GM12878 (cell line): ENCODE measurements at regions not wholly inside any gene's neighbourhood (a gene's known extent, or its start where the extent isn't known, plus 50 kb on each side); places are given as distances from the start of the nearest gene placed in this dataset.
"Not testable (repeated sequence)": the region's sequence is repeated elsewhere in the genome, so short reads cannot be mapped to it uniquely, and the experiment has no call there.

Experiments
- ATAC-seq: fragments of 200-7000 bp; cut with Tn5 transposase; 3 replicates; pipeline ENCODE4 v1.9.1; 2020; ENCODE audit warnings: mild to moderate bottlenecking, moderate library complexity
- BruUV-seq: library from RNA; stranded (reverse); fragments of 400-500 nt; replicated peaks from 2 replicates; lab custom pipeline; 2021; lab: Mats Ljungman, UMichigan
- CTCF ChIA-PET: fragments of 300-600 bp; sonication (Branson Sonifier 250); formaldehyde crosslinking; extraction: SDS; loops from one replicate; lab custom pipeline; 2021; ENCODE audit warnings: inconsistent platforms; lab: Yijun Ruan, JAX
- POLR2A ChIA-PET: fragments of 350-600 bp; formaldehyde crosslinking; extraction: SDS; loops from one replicate; lab custom pipeline; 2021; ENCODE audit warnings: inconsistent platforms; lab: Charles Lee
- RAD21 ChIA-PET: fragments of 300-600 bp; sonication (Branson Sonifier 250); formaldehyde crosslinking; loops from one replicate; lab custom pipeline; 2023; ENCODE audit warnings: antibody characterized with exemption; ENCODE audit not compliant: unreplicated experiment; lab: Charles Lee
- SMC1A ChIA-PET: fragments of 300-600 bp; sonication (Branson Sonifier 250); formaldehyde crosslinking; loops from one replicate; lab custom pipeline; 2023; ENCODE audit not compliant: unreplicated experiment, uncharacterized antibody; lab: Charles Lee
- DNase-seq: peaks from one replicate; pipeline ENCODE4 v3.0.0-alpha.2; 2011; ENCODE audit warnings: low read depth, low spot score
- FAIRE-seq: peaks from 3 replicates; lab custom pipeline; 2011; peaks lifted over from hg19 to GRCh38; lab: Jason Lieb, UNC
- H2AFZ ChIP-seq: 2 replicates; pipeline ENCODE4 v1.6.0; 2011; ENCODE audit warnings: low read depth, low read length, control low read depth; ENCODE audit not compliant: control insufficient read depth
- H3K27ac ChIP-seq: 2 replicates; pipeline ENCODE4 v1.5.1; 2011; ENCODE audit warnings: control low read depth; ENCODE audit not compliant: control insufficient read depth, insufficient read depth
- H3K27me3 ChIP-seq, 2 experiments: replicated peaks in 1 of 2; 2 replicates each; pipeline versions ENCODE4 v1.6.0 to v1.6.1; 2011; ENCODE audit warnings: low read length in 1 of 2; ENCODE audit not compliant: control insufficient read depth in 2 of 2, insufficient read depth in 2 of 2
- H3K36me3 ChIP-seq, 2 experiments: 2 replicates each; pipeline ENCODE4 v1.5.1; 2011; ENCODE audit warnings: low read length in 1 of 2; ENCODE audit not compliant: control insufficient read depth in 2 of 2, insufficient read depth in 2 of 2
- H3K4me1 ChIP-seq: 2 replicates; pipeline ENCODE4 v1.6.1; 2011; ENCODE audit warnings: mild to moderate bottlenecking, low read length, moderate library complexity, mixed read lengths; ENCODE audit not compliant: control insufficient read depth, insufficient read depth
- H3K4me2 ChIP-seq: 2 replicates; pipeline ENCODE4 v1.6.0; 2011; ENCODE audit warnings: control low read depth; ENCODE audit not compliant: control insufficient read depth, insufficient read depth
- H3K4me3 ChIP-seq: fragments of 200-600 bp; sonication (generic); 2 replicates; pipeline ENCODE4 v1.5.1; 2016
- H3K79me2 ChIP-seq: 2 replicates; pipeline ENCODE4 v1.6.0; 2011; ENCODE audit warnings: low read length; ENCODE audit not compliant: control insufficient read depth, insufficient read depth
- H3K9ac ChIP-seq: 2 replicates; pipeline ENCODE4 v1.8.0; 2011; ENCODE audit warnings: low read length, control low read depth, mixed read lengths; ENCODE audit not compliant: control insufficient read depth, insufficient read depth
- H3K9me3 ChIP-seq: replicated peaks from 3 replicates; pipeline ENCODE4 v1.5.1; 2011; ENCODE audit warnings: mild to moderate bottlenecking, low read length; ENCODE audit not compliant: control insufficient read depth, insufficient read depth
- H4K20me1 ChIP-seq: 2 replicates; pipeline ENCODE4 v1.6.0; 2011; ENCODE audit not compliant: control insufficient read depth, insufficient read depth
- MXI1 ChIP-seq: fragments of 150-350 bp; IDR thresholded peaks from 2 replicates; pipeline ENCODE4 v1.6.1; 2011; ENCODE audit warnings: low read depth, mild to moderate bottlenecking, inconsistent platforms, low read length, improper control_type of control experiment
- POLR2AphosphoS5 ChIP-seq: IDR thresholded peaks from 2 replicates; pipeline ENCODE4 v1.6.1; 2011; ENCODE audit warnings: mild to moderate bottlenecking, low read length, inconsistent platforms
- ZNF687 ChIP-seq: fragments of 450-650 bp; IDR thresholded peaks from 2 replicates; pipeline ENCODE4 v1.6.1; 2017; ENCODE audit warnings: mild to moderate bottlenecking, moderate library complexity
- WGBS: methylation state at CpG from one replicate; pipeline ENCODE4 v1.1.6; 2016; ENCODE audit warnings: low lambda C conversion rate; ENCODE audit not compliant: insufficient replicate concordance, insufficient coverage; ENCODE audit errors: missing lambda C conversion rate; 5-methylcytosine and 5-hydroxymethylcytosine counted together
- in situ Hi-C: fragments of 300-500 bp; cut with MboI; formaldehyde crosslinking; loops from 9 replicates; pipeline ENCODE4 v1.14.3; 2018; ENCODE audit warnings: mixed read lengths
- intact Hi-C: fragments of 100-400 bp; cut with micrococcal nuclease; formaldehyde crosslinking; loops from one replicate; pipeline ENCODE4 v1.14.2; 2022; ENCODE audit not compliant: unreplicated experiment
- TF ChIP-seq, protein P1 (sequence below): fragments of 150-350 bp; IDR thresholded peaks from 2 replicates; pipeline ENCODE4 v1.6.1; 2014; ENCODE audit warnings: mild to moderate bottlenecking, low read depth, low read length

GRCh38 chr2:234352270-234352669, 144.6 kb downstream of the ARL4C start (continued):
- no peak for TF ChIP-seq ZNF687
- TF ChIP-seq POLR2AphosphoS5, result no peak
- no peak for TF ChIP-seq MXI1
- TF ChIP-seq, protein P1, sequence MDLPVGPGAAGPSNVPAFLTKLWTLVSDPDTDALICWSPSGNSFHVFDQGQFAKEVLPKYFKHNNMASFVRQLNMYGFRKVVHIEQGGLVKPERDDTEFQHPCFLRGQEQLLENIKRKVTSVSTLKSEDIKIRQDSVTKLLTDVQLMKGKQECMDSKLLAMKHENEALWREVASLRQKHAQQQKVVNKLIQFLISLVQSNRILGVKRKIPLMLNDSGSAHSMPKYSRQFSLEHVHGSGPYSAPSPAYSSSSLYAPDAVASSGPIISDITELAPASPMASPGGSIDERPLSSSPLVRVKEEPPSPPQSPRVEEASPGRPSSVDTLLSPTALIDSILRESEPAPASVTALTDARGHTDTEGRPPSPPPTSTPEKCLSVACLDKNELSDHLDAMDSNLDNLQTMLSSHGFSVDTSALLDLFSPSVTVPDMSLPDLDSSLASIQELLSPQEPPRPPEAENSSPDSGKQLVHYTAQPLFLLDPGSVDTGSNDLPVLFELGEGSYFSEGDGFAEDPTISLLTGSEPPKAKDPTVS, result no peak
- TF ChIP-seq, all 136 proteins: peak for 0

DNA sequence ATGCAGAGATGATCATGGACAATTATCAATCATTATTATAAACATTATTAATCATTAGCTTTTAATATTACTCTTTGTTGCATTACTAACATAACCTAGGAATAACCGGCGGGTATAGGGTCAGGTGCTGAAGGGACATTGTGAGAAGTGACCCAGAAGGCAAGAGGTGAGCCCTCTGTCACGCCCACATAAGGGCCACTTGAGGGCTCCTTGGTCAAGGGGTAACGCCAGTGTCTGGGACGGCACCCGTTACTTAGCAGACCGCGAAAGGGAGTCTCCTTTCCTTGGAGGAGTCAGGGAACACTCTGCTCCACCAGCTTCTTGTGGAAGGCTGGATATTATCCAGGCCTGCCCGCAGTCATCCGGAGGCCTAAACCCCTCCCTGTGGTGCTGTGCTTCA, 145.0 kb downstream of the ARL4C start:
- ATAC-seq, result not testable (repeated sequence)

More for the DNA sequence above, 145.0 kb downstream of the ARL4C start:
- H3K4me1 ChIP-seq, H3K27me3 ChIP-seq, POLR2A ChIA-PET, FAIRE-seq, H3K9me3 ChIP-seq, BruUV-seq, in situ Hi-C loops, H2AFZ ChIP-seq, H4K20me1 ChIP-seq, H3K4me2 ChIP-seq, H3K36me3 ChIP-seq, H3K27ac ChIP-seq, CTCF ChIA-PET, RAD21 ChIA-PET, H3K79me2 ChIP-seq, DNase-seq, SMC1A ChIA-PET, H3K4me3 ChIP-seq, H3K9ac ChIP-seq, intact Hi-C loops: not testable (repeated sequence)
- 87% methylated on average over 10 of the region's 10 CpGs for WGBS
